Astrocyte (in vitro differentiated cells and primary cell): ENCODE measurements at regions not wholly inside any gene's neighbourhood (a gene's known extent, or its start where the extent isn't known, plus 50 kb on each side); places are given as distances from the start of the nearest gene placed in this dataset.

Experiments
- DNase-seq: peaks from one replicate; pipeline ENCODE4 v3.0.0-alpha.2; 2010; ENCODE audit warnings: low read depth
- FAIRE-seq: peaks from 2 replicates; lab custom pipeline; 2011; peaks lifted over from hg19 to GRCh38; lab: Jason Lieb, UNC
- H2AFZ ChIP-seq: 2 replicates; pipeline ENCODE4 v1.6.0; 2012; ENCODE audit warnings: low read depth, low read length, inconsistent platforms
- H3K27ac ChIP-seq: 2 replicates; pipeline ENCODE4 v1.5.1; 2011; ENCODE audit warnings: low read depth, low read length, inconsistent platforms
- H3K27me3 ChIP-seq: 2 replicates; pipeline ENCODE4 v1.6.0; 2011; ENCODE audit warnings: low read length, inconsistent platforms; ENCODE audit not compliant: insufficient read depth
- H3K36me3 ChIP-seq: 2 replicates; pipeline ENCODE4 v1.5.1; 2011; ENCODE audit warnings: low read length, inconsistent platforms; ENCODE audit not compliant: insufficient read depth
- H3K4me1 ChIP-seq: 2 replicates; pipeline ENCODE4 v1.5.1; 2011; ENCODE audit warnings: low read length, inconsistent platforms; ENCODE audit not compliant: insufficient read depth
- H3K4me2 ChIP-seq: 2 replicates; pipeline ENCODE4 v1.6.0; 2012; ENCODE audit warnings: low read length, inconsistent platforms
- H3K4me3 ChIP-seq: 2 replicates; pipeline ENCODE4 v1.5.1; 2011; ENCODE audit warnings: low read depth, mild to moderate bottlenecking, low read length, inconsistent platforms; ENCODE audit not compliant: insufficient read depth
- H3K79me2 ChIP-seq: 2 replicates; pipeline ENCODE4 v1.6.0; 2012; ENCODE audit warnings: mild to moderate bottlenecking, low read length, inconsistent platforms; ENCODE audit not compliant: insufficient read depth
- H3K9ac ChIP-seq: 2 replicates; pipeline ENCODE4 v1.6.0; 2012; ENCODE audit warnings: mild to moderate bottlenecking, low read length, inconsistent platforms
- H3K9me3 ChIP-seq: 2 replicates; pipeline ENCODE4 v1.5.1; 2012; ENCODE audit warnings: low read depth, mild to moderate bottlenecking, low read length, inconsistent platforms; ENCODE audit not compliant: insufficient read depth
- H4K20me1 ChIP-seq: 2 replicates; pipeline ENCODE4 v1.6.0; 2012; ENCODE audit warnings: low read length, inconsistent platforms; ENCODE audit not compliant: insufficient read depth
- H3K27ac Mint-ChIP-seq: one replicate; pipeline ENCODE4 v1.8.0; 2021; ENCODE audit warnings: mild to moderate bottlenecking, mixed read lengths; ENCODE audit not compliant: unreplicated experiment
- H3K27me3 Mint-ChIP-seq: one replicate; pipeline ENCODE4 v1.8.0; 2021; ENCODE audit warnings: low read depth, mixed read lengths; ENCODE audit not compliant: unreplicated experiment
- H3K36me3 Mint-ChIP-seq: one replicate; pipeline ENCODE4 v1.8.0; 2021; ENCODE audit warnings: low read depth, mixed read lengths; ENCODE audit not compliant: unreplicated experiment
- H3K4me1 Mint-ChIP-seq: one replicate; pipeline ENCODE4 v1.8.0; 2021; ENCODE audit warnings: low read depth, mixed read lengths; ENCODE audit not compliant: unreplicated experiment
- H3K4me3 Mint-ChIP-seq: one replicate; pipeline ENCODE4 v1.8.0; 2021; ENCODE audit warnings: mild to moderate bottlenecking, moderate library complexity, mixed read lengths; ENCODE audit not compliant: unreplicated experiment
- H3K9me3 Mint-ChIP-seq: one replicate; pipeline ENCODE4 v1.8.0; 2021; ENCODE audit warnings: mild to moderate bottlenecking, mixed read lengths; ENCODE audit not compliant: unreplicated experiment
- CTCF ChIP-seq: IDR thresholded peaks from 2 replicates; pipeline ENCODE4 v1.5.1; 2011; ENCODE audit warnings: low read depth, mild to moderate bottlenecking, inconsistent platforms, low read length, moderate library complexity; ENCODE audit not compliant: insufficient read depth
- EZH2 ChIP-seq: IDR thresholded peaks from 2 replicates; pipeline ENCODE4 v1.6.1; 2012; ENCODE audit warnings: mild to moderate bottlenecking, low read length, inconsistent platforms; ENCODE audit not compliant: insufficient read depth

GRCh38 chr12:58347188-58347587, 405.8 kb downstream of the ATP23 start:
- H3K9ac ChIP-seq, result no peak overlapping the region
- FAIRE-seq, result no peak

GRCh38 chr12:58347691-58348090, 406.3 kb downstream of the ATP23 start:
- Histone ChIP-seq H4K20me1 (no peaks in the 10 kb centered on the region), H2AFZ (no peak overlapping the region), H3K9me3 (no peaks in the 10 kb centered on the region), H3K4me1 (no peaks in the 10 kb centered on the region), H3K27ac (no peak overlapping the region), H3K36me3 (no peaks in the 10 kb centered on the region), H3K4me2 (no peak overlapping the region), H3K79me2 (no peaks in the 10 kb centered on the region), H3K9ac (no peak overlapping the region), H3K27me3 (no peaks in the 10 kb centered on the region), H3K4me3 (no peak overlapping the region)
- H3K27ac Mint-ChIP-seq, result no peak overlapping the region
- peaks cover 23% of the 10 kb centered on the region for H3K4me1 Mint-ChIP-seq
- peaks cover 4% of the 10 kb centered on the region for H3K9me3 Mint-ChIP-seq
- no peak for TF ChIP-seq CTCF
- no peak for TF ChIP-seq EZH2
- FAIRE-seq, result no peak
- no peaks in the 10 kb centered on the region for H3K27me3 Mint-ChIP-seq
- no peaks in the 10 kb centered on the region for H3K36me3 Mint-ChIP-seq
- DNase-seq, result no peak
- no peak overlapping the region for H3K4me3 Mint-ChIP-seq

More at GRCh38 chr12:58347188-58347587, 405.8 kb downstream of the ATP23 start:
- H3K79me2 ChIP-seq, result no peaks in the 10 kb centered on the region
- H4K20me1 ChIP-seq, result no peaks in the 10 kb centered on the region
- H3K27me3 Mint-ChIP-seq, result no peaks in the 10 kb centered on the region
- no peak overlapping the region for H2AFZ ChIP-seq
- no peaks in the 10 kb centered on the region for H3K27me3 ChIP-seq
- no peak overlapping the region for H3K4me3 Mint-ChIP-seq
- no peak for TF ChIP-seq EZH2
- no peak for TF ChIP-seq CTCF
- no peaks in the 10 kb centered on the region for H3K36me3 ChIP-seq
- H3K4me3 ChIP-seq, result no peak overlapping the region
- no peaks in the 10 kb centered on the region for H3K4me1 ChIP-seq
- H3K4me2 ChIP-seq, result no peak overlapping the region
- H3K27ac ChIP-seq, result no peak overlapping the region
- no peaks in the 10 kb centered on the region for H3K9me3 ChIP-seq
- no peak overlapping the region for H3K27ac Mint-ChIP-seq
- H3K9me3 Mint-ChIP-seq, result peaks cover 4% of the 10 kb centered on the region
- DNase-seq, result no peak
- peaks cover 23% of the 10 kb centered on the region for H3K4me1 Mint-ChIP-seq
- no peaks in the 10 kb centered on the region for H3K36me3 Mint-ChIP-seq

GRCh38 chr12:58349161-58349560, 407.8 kb downstream of the ATP23 start:
- H3K9me3 ChIP-seq, result no peaks in the 10 kb centered on the region
- no peaks in the 10 kb centered on the region for H3K36me3 ChIP-seq
- no peak overlapping the region for H3K9ac ChIP-seq
- Mint-ChIP-seq H3K4me1 (peaks cover 16% of the 10 kb centered on the region), H3K27ac (no peak overlapping the region), H3K36me3 (no peaks in the 10 kb centered on the region), H3K27me3 (no peaks in the 10 kb centered on the region), H3K4me3 (no peak overlapping the region), H3K9me3 (peaks cover 4% of the 10 kb centered on the region)
- FAIRE-seq (no peak), DNase-seq (peak; percentile 24)
- no peaks in the 10 kb centered on the region for H3K79me2 ChIP-seq
- H4K20me1 ChIP-seq, result no peaks in the 10 kb centered on the region
- no peak overlapping the region for H3K4me2 ChIP-seq
- H3K4me3 ChIP-seq, result no peak overlapping the region
- no peak overlapping the region for H3K27ac ChIP-seq
- H2AFZ ChIP-seq, result no peak overlapping the region
- H3K27me3 ChIP-seq, result no peaks in the 10 kb centered on the region
- TF ChIP-seq EZH2 (no peak), CTCF (no peak)
- no peaks in the 10 kb centered on the region for H3K4me1 ChIP-seq
